OCI-LY7 (cell line): ENCODE measurements at regions not wholly inside any gene's neighbourhood (a gene's known extent, or its start where the extent isn't known, plus 50 kb on each side); places are given as distances from the start of the nearest gene placed in this dataset.
"Not testable (repeated sequence)": the region's sequence is repeated elsewhere in the genome, so short reads cannot be mapped to it uniquely, and the experiment has no call there.

Experiments
- CTCF ChIP-seq: fragments of 200-600 bp; sonication (generic); conservative IDR thresholded peaks from 2 replicates; pipeline ENCODE4 v1.5.1; 2014; ENCODE audit warnings: mild to moderate bottlenecking, antibody characterized with exemption, low read length, moderate library complexity, mixed read lengths
- EZH2phosphoT487 ChIP-seq: fragments of 200-600 bp; sonication (generic); IDR thresholded peaks from 2 replicates; pipeline ENCODE4 v1.6.1; 2018; ENCODE audit warnings: low read depth, borderline replicate concordance, mild to moderate bottlenecking, mixed run types, antibody characterized with exemption, low read length, moderate library complexity, mixed read lengths

- not testable (repeated sequence) for TF ChIP-seq CTCF, EZH2phosphoT487
Observed at GRCh38 chr20:6658909-6659308, 108.6 kb upstream of the BMP2 start.
